ENCODE measurements at regions not wholly inside any gene's neighbourhood (a gene's known extent, or its start where the extent isn't known, plus 50 kb on each side); places are given as distances from the start of the nearest gene placed in this dataset.
"Not testable (repeated sequence)": the region's sequence is repeated elsewhere in the genome, so short reads cannot be mapped to it uniquely, and the experiment has no call there.

GRCh38 chr4:27075603-27076002, 215.0 kb downstream of the STIM2 start:
- not testable (repeated sequence) for DNase-seq

GRCh38 chr4:27078934-27079455, 218.4 kb downstream of the STIM2 start:
- DNase-seq: no peak

- DNase-seq: no peak
Measured at GRCh38 chr4:27081675-27082586, 221.3 kb downstream of the STIM2 start.

GRCh38 chr4:27082776-27083175, 222.1 kb downstream of the STIM2 start:
- DNase-seq: no peak

- DNase-seq: no peak
Measured at GRCh38 chr4:27084685-27085361, 224.2 kb downstream of the STIM2 start.

GRCh38 chr4:27085396-27085795, 224.8 kb downstream of the STIM2 start:
- DNase-seq: no peak

GRCh38 chr4:27087306-27088045, 226.8 kb downstream of the STIM2 start:
- DNase-seq: no peak

GRCh38 chr4:27088491-27088890, 227.8 kb downstream of the STIM2 start:
- no peak for DNase-seq

- DNase-seq: no peak
Measured at GRCh38 chr4:27089186-27089585, 228.5 kb downstream of the STIM2 start.

- DNase-seq: no peak
Measured at GRCh38 chr4:27090406-27090805, 229.8 kb downstream of the STIM2 start.

GRCh38 chr4:27094224-27094623, 233.6 kb downstream of the STIM2 start:
- DNase-seq: no peak

GRCh38 chr4:27094783-27095182, 234.1 kb downstream of the STIM2 start:
- no peak for DNase-seq

GRCh38 chr4:27096142-27096824, 235.6 kb downstream of the STIM2 start:
- no peak for DNase-seq

- DNase-seq: no peak
Measured at GRCh38 chr4:27098034-27098433, 237.4 kb downstream of the STIM2 start.

GRCh38 chr4:27100713-27101112, 240.1 kb downstream of the STIM2 start:
- no peak for DNase-seq

GRCh38 chr4:27101126-27101525, 240.5 kb downstream of the STIM2 start:
- no peak for DNase-seq

GRCh38 chr4:27101561-27101960, 240.9 kb downstream of the STIM2 start:
- no peak for DNase-seq

GRCh38 chr4:27111627-27112026, 251.0 kb downstream of the STIM2 start:
- DNase-seq: no peak

- no peak for DNase-seq
Measured at GRCh38 chr4:27112587-27112986, 251.9 kb downstream of the STIM2 start.

- DNase-seq: no peak
Measured at GRCh38 chr4:27115221-27115620, 254.6 kb downstream of the STIM2 start.

GRCh38 chr4:27117453-27117852, 256.8 kb downstream of the STIM2 start:
- no peak for DNase-seq

GRCh38 chr4:27119239-27119638, 258.6 kb downstream of the STIM2 start:
- no peak for DNase-seq

- DNase-seq: no peak
Measured at GRCh38 chr4:27121830-27122229, 261.2 kb downstream of the STIM2 start.
